TTC549 (cell line): ENCODE measurements at regions not wholly inside any gene's neighbourhood (a gene's known extent, or its start where the extent isn't known, plus 50 kb on each side); places are given as distances from the start of the nearest gene placed in this dataset.

Source experiments
- FAIRE-seq: peaks from 2 replicates; lab custom pipeline; 2012; peaks lifted over from hg19 to GRCh38; lab: Jason Lieb, UNC

- FAIRE-seq, result peak; percentile 46
Measured at GRCh38 chr7:63008366-63008765, 990.3 kb upstream of the ZNF722 start.

GRCh38 chr7:63009771-63010170 lies 988.9 kb upstream of the ZNF722 start:
- no peak for FAIRE-seq

GRCh38 chr7:63012633-63013183 lies 985.9 kb upstream of the ZNF722 start:
- no peak for FAIRE-seq

- FAIRE-seq, result no peak
Measured at GRCh38 chr7:63014792-63015191, 983.9 kb upstream of the ZNF722 start.

- FAIRE-seq, result no peak
Measured at GRCh38 chr7:63023182-63023787, 975.4 kb upstream of the ZNF722 start.

GRCh38 chr7:63024446-63024845 lies 974.2 kb upstream of the ZNF722 start:
- no peak for FAIRE-seq

GRCh38 chr7:63025815-63026214 lies 972.8 kb upstream of the ZNF722 start:
- FAIRE-seq, result no peak

GRCh38 chr7:63027075-63027474 lies 971.6 kb upstream of the ZNF722 start:
- FAIRE-seq, result no peak

GRCh38 chr7:63028376-63029206 lies 970.1 kb upstream of the ZNF722 start:
- no peak for FAIRE-seq

GRCh38 chr7:63029207-63029522 lies 969.5 kb upstream of the ZNF722 start:
- no peak for FAIRE-seq

- no peak for FAIRE-seq
Measured at GRCh38 chr7:63030061-63030460, 968.6 kb upstream of the ZNF722 start.

- no peak for FAIRE-seq
Measured at GRCh38 chr7:63031838-63032436, 966.7 kb upstream of the ZNF722 start.

GRCh38 chr7:63037242-63037641 lies 961.4 kb upstream of the ZNF722 start:
- FAIRE-seq, result no peak

GRCh38 chr7:63038987-63039386 lies 959.7 kb upstream of the ZNF722 start:
- FAIRE-seq, result no peak

- FAIRE-seq, result no peak
Measured at GRCh38 chr7:63039882-63040281, 958.8 kb upstream of the ZNF722 start.

- FAIRE-seq, result no peak
Measured at GRCh38 chr7:63040336-63040735, 958.3 kb upstream of the ZNF722 start.

- no peak for FAIRE-seq
Measured at GRCh38 chr7:63040966-63041610, 957.6 kb upstream of the ZNF722 start.

- no peak for FAIRE-seq
Measured at GRCh38 chr7:63041786-63042185, 956.9 kb upstream of the ZNF722 start.

GRCh38 chr7:63042730-63043511 lies 955.7 kb upstream of the ZNF722 start:
- FAIRE-seq, result no peak

GRCh38 chr7:63043657-63044543 lies 954.7 kb upstream of the ZNF722 start:
- no peak for FAIRE-seq

GRCh38 chr7:63044721-63045120 lies 953.9 kb upstream of the ZNF722 start:
- FAIRE-seq, result no peak
